ENCODE measurements at regions not wholly inside any gene's neighbourhood (a gene's known extent, or its start where the extent isn't known, plus 50 kb on each side); places are given as distances from the start of the nearest gene placed in this dataset.

DNA sequence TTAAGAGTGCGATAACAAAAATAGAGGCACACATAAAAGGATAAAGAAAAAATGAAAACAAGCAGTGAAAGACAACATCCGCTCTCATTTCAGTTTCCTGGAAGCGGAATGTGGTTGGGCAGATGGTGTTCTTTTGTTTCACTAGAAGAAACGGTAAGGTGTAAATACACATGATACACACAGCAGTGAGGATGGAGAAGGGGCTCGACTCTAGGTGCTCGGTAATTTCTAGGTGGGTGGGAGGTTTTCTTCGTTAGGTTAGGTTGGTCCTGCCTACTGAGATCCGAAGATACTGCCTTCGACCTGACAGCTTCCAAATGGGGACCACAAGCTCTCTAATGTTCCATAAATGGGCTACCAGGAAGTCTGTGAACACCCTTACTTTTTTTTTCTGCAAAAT, 1082.5 kb downstream of the BCL11B start:
- TF ChIP-seq, protein P1, sequence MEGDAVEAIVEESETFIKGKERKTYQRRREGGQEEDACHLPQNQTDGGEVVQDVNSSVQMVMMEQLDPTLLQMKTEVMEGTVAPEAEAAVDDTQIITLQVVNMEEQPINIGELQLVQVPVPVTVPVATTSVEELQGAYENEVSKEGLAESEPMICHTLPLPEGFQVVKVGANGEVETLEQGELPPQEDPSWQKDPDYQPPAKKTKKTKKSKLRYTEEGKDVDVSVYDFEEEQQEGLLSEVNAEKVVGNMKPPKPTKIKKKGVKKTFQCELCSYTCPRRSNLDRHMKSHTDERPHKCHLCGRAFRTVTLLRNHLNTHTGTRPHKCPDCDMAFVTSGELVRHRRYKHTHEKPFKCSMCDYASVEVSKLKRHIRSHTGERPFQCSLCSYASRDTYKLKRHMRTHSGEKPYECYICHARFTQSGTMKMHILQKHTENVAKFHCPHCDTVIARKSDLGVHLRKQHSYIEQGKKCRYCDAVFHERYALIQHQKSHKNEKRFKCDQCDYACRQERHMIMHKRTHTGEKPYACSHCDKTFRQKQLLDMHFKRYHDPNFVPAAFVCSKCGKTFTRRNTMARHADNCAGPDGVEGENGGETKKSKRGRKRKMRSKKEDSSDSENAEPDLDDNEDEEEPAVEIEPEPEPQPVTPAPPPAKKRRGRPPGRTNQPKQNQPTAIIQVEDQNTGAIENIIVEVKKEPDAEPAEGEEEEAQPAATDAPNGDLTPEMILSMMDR (conservative IDR thresholded peaks at IDR 0.05): no peak
- TF ChIP-seq ZFX (IDR thresholded peaks at IDR 0.05): no peak
